Mesenchymal stem cell (in vitro differentiated cells and primary cell): ENCODE measurements at regions not wholly inside any gene's neighbourhood (a gene's known extent, or its start where the extent isn't known, plus 50 kb on each side); places are given as distances from the start of the nearest gene placed in this dataset.

Experiments used
- DNase-seq: peaks from one replicate; pipeline ENCODE4 v3.0.0-alpha.2; 2013
- H2AFZ ChIP-seq: one replicate; pipeline ENCODE4 v1.6.1; 2013; ENCODE audit warnings: low read depth, mild to moderate bottlenecking, control low read depth, inconsistent platforms, low read length, moderate library complexity
- H2AK5ac ChIP-seq: 2 replicates; pipeline ENCODE4 v1.6.1; 2013; ENCODE audit warnings: low read length, moderate library complexity, mild to moderate bottlenecking, inconsistent platforms; ENCODE audit not compliant: severe bottlenecking
- H2BK120ac ChIP-seq: one replicate; pipeline ENCODE4 v1.6.1; 2013; ENCODE audit warnings: low read depth, mild to moderate bottlenecking, inconsistent platforms, low read length, moderate library complexity
- H2BK12ac ChIP-seq, 2 experiments: one replicate each; pipeline ENCODE4 v1.6.1; 2013; ENCODE audit warnings: inconsistent platforms in 2 of 2, low read length in 2 of 2, mild to moderate bottlenecking in 2 of 2, moderate library complexity in 2 of 2, control low read depth in 1 of 2
- H2BK15ac ChIP-seq: one replicate; pipeline ENCODE4 v1.6.1; 2013; ENCODE audit warnings: mild to moderate bottlenecking, low read depth, inconsistent platforms; ENCODE audit not compliant: poor library complexity, severe bottlenecking
- H2BK5ac ChIP-seq: 2 replicates; pipeline ENCODE4 v1.6.1; 2013; ENCODE audit warnings: low read depth, mild to moderate bottlenecking, low read length, control low read depth, inconsistent platforms; ENCODE audit not compliant: poor library complexity, severe bottlenecking
- H3K14ac ChIP-seq, 2 experiments: one replicate each; pipeline ENCODE4 v1.6.1; 2013; ENCODE audit warnings: inconsistent platforms in 2 of 2, low read length in 2 of 2, control low read depth in 1 of 2, mild to moderate bottlenecking in 1 of 2, moderate library complexity in 1 of 2
- H3K18ac ChIP-seq, 2 experiments: one replicate each; pipeline ENCODE4 v1.6.1; 2013; ENCODE audit warnings: inconsistent platforms in 2 of 2, low read length in 2 of 2, control low read depth in 1 of 2, low read depth in 1 of 2, mild to moderate bottlenecking in 1 of 2
- H3K23ac ChIP-seq, 2 experiments: one replicate each; pipeline ENCODE4 v1.6.1; 2013; ENCODE audit warnings: inconsistent platforms in 2 of 2, low read length in 2 of 2, mild to moderate bottlenecking in 2 of 2, moderate library complexity in 2 of 2, control low read depth in 1 of 2
- H3K27ac ChIP-seq: 2 replicates; pipeline ENCODE4 v1.5.1; 2013; ENCODE audit warnings: mild to moderate bottlenecking, moderate library complexity, low read length, control low read depth, inconsistent platforms; ENCODE audit not compliant: poor library complexity, severe bottlenecking
- H3K27me3 ChIP-seq, 2 experiments: 2 replicates each; pipeline versions ENCODE4 v1.6.1 to v1.7.0; 2013; ENCODE audit warnings: low read length in 2 of 2, mild to moderate bottlenecking in 2 of 2, moderate library complexity in 2 of 2, control low read depth in 1 of 2, inconsistent platforms in 1 of 2; ENCODE audit not compliant: control insufficient read depth in 1 of 2, insufficient read depth in 1 of 2
- H3K36me3 ChIP-seq, 2 experiments: 2 replicates each; pipeline versions ENCODE4 v1.6.1 to v1.7.0; 2013; ENCODE audit warnings: low read length in 2 of 2, control low read depth in 1 of 2, inconsistent platforms in 1 of 2, low read depth in 1 of 2, mild to moderate bottlenecking in 1 of 2; ENCODE audit not compliant: insufficient read depth in 2 of 2, control insufficient read depth in 1 of 2
- H3K4ac ChIP-seq, 2 experiments: one replicate each; pipeline ENCODE4 v1.6.1; 2013; ENCODE audit warnings: inconsistent platforms in 2 of 2, low read length in 2 of 2, mild to moderate bottlenecking in 2 of 2, moderate library complexity in 2 of 2, control low read depth in 1 of 2, low read depth in 1 of 2
- H3K4me1 ChIP-seq: 2 replicates; pipeline ENCODE4 v1.6.1; 2013; ENCODE audit warnings: low read depth, low read length, control low read depth; ENCODE audit not compliant: control insufficient read depth, insufficient read depth
- H3K4me2 ChIP-seq: 2 replicates; pipeline ENCODE4 v1.6.1; 2013; ENCODE audit warnings: low read length, mild to moderate bottlenecking, inconsistent platforms; ENCODE audit not compliant: poor library complexity, severe bottlenecking
- H3K4me3 ChIP-seq, 2 experiments: 2 replicates each; pipeline versions ENCODE4 v1.5.1 to v1.7.0; 2013; ENCODE audit warnings: low read length in 2 of 2, mild to moderate bottlenecking in 2 of 2, control low read depth in 1 of 2, low read depth in 1 of 2; ENCODE audit not compliant: insufficient read depth in 1 of 2
- H3K79me1 ChIP-seq: replicated peaks from 2 replicates; pipeline ENCODE4 v1.6.1; 2013; ENCODE audit warnings: mild to moderate bottlenecking, control low read depth, low read length, inconsistent platforms; ENCODE audit not compliant: poor library complexity, severe bottlenecking
- H3K9ac ChIP-seq: 2 replicates; pipeline ENCODE4 v1.7.0; 2013; ENCODE audit warnings: mild to moderate bottlenecking, low read length, moderate library complexity
- H3K9me3 ChIP-seq: 2 replicates; pipeline ENCODE4 v1.7.0; 2013; ENCODE audit warnings: mild to moderate bottlenecking, low read length; ENCODE audit not compliant: control insufficient read depth
- H4K8ac ChIP-seq: one replicate; pipeline ENCODE4 v1.6.1; 2013; ENCODE audit warnings: inconsistent platforms, mild to moderate bottlenecking, low read length, moderate library complexity
- H4K91ac ChIP-seq: one replicate; pipeline ENCODE4 v1.6.1; 2013; ENCODE audit warnings: mild to moderate bottlenecking, low read length, inconsistent platforms
- WGBS: methylation state at CpG from one replicate; pipeline ENCODE4 v1.1.7; 2013; ENCODE audit warnings: mixed read lengths; 5-methylcytosine and 5-hydroxymethylcytosine counted together

DNA sequence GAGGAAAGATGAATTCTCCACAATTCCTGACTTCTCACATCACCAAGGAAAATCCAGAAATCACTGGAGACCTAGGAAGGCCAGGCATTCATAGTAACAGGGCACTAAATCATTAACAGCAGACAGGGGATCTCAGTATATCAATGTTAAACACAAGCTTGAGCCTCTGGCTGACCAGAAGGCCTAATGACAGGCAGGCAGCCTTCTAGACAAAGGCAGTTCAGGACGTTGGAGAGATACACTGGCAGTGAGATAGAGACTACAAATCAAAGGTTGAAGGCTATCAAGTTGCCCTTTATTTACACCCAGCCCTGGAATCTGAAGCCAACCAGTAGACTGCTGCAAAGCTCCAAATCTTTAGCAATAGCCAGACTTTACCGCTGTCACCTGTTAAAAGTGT is 422.8 kb upstream of the CCL2 start:
- H3K27ac ChIP-seq, result no peak overlapping the region
- H2BK12ac ChIP-seq, result no peak overlapping the region
- 0% methylated on average over 1 of the region's 2 CpGs for WGBS
- no peak overlapping the region for H2BK120ac ChIP-seq
- H3K4me2 ChIP-seq, result no peak overlapping the region
- no peaks in the 10 kb centered on the region for H3K4me1 ChIP-seq
- no peak overlapping the region for H3K18ac ChIP-seq
- H3K4me3 ChIP-seq, result no peak overlapping the region
- no peak overlapping the region for H2AK5ac ChIP-seq
- H4K8ac ChIP-seq, result no peak overlapping the region
- no peak overlapping the region for H2BK5ac ChIP-seq
- no peak overlapping the region for H3K9ac ChIP-seq
- H3K79me1 ChIP-seq, result no peaks in the 10 kb centered on the region
- DNase-seq, result no peak
- no peaks in the 10 kb centered on the region for H3K9me3 ChIP-seq
- H3K23ac ChIP-seq, result no peak overlapping the region
- H4K91ac ChIP-seq, result no peak overlapping the region
- H3K27me3 ChIP-seq, result no peaks in the 10 kb centered on the region
- H3K14ac ChIP-seq, result no peak overlapping the region
- H2AFZ ChIP-seq, result no peak overlapping the region
- no peak overlapping the region for H3K4ac ChIP-seq
- H3K36me3 ChIP-seq, result no peaks in the 10 kb centered on the region
- H2BK15ac ChIP-seq, result no peak overlapping the region

DNA sequence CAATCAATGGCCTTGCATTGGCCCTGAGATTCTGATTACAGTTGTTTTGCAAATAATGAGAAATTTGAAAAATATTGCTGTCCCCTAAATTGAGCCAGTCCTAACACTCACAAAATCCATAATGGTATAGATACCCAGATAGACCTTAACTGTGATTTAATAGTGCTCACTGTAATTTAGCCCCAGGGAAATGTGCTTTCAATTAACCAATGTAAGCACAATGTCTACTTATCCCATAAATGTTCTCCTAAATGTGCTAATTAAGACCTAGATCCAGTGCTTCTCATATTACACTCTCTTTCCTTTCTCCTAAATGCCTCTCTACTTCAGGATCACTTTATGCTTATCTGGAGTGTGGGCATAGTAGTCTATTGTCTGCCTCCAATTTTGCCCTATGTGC is 417.8 kb upstream of the CCL2 start:
- Histone ChIP-seq H3K27ac (no peak overlapping the region), H4K91ac (no peak overlapping the region), H3K79me1 (no peaks in the 10 kb centered on the region), H3K9me3 (no peaks in the 10 kb centered on the region), H3K4me1 (no peaks in the 10 kb centered on the region), H2BK15ac (no peak overlapping the region), H2BK120ac (no peak overlapping the region), H3K4ac (no peak overlapping the region), H2BK5ac (no peak overlapping the region), H3K4me3 (no peak overlapping the region), H3K27me3 (peaks cover 0 to 6% of the 10 kb centered on the region in 2 experiments), H2BK12ac (no peak overlapping the region), H3K36me3 (no peaks in the 10 kb centered on the region), H3K18ac (no peak overlapping the region), H4K8ac (no peak overlapping the region), H3K23ac (no peak overlapping the region), H3K4me2 (no peak overlapping the region), H2AFZ (no peak overlapping the region), H3K14ac (no peak overlapping the region), H3K9ac (no peak overlapping the region), H2AK5ac (no peak overlapping the region)
- DNase-seq, result no peak

DNA sequence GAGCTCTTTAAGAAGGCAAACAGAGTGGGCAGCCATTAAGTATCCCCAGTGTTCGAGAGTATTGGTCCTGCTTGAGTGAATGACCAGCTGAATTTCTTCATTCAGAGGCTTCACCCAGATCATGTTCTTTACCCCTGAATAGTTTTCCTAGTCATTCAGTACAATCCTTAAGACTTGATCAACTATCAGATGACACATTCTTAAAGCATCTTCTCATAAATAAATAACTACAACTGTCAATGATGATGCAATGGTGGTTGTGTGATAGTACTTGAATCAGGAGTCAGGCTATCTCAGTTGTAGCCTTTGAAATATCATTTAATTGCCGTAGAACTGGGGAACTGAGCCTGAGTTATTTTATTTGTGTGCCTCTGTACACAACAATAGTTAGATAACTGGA is 416.8 kb upstream of the CCL2 start:
- Histone ChIP-seq H4K8ac (no peak overlapping the region), H3K4me3 (no peak overlapping the region)
- 50% methylated on average over 2 of the region's 2 CpGs for WGBS

DNA sequence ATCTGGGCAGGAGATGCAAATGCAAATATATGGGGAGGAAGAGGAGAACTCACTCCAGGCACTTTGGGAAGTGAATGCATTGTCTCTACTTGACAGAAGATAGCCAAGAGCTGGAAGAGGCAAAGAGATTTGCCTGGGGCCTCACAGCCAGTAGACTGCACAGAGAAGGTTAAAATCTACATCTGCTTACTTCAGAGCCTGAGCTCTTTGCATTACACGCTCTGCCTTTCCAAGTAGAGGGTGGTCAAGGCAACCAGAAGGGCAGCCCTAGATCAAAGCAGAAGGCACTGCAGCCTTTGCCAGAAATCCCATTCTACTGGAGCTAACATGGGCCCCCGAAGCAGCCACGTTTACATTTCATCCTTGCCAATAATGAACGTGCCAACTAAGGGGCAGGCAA is 407.2 kb upstream of the CCL2 start:
- Histone ChIP-seq H3K27me3 (no peaks in the 10 kb centered on the region), H2BK15ac (no peak overlapping the region), H2BK12ac (no peak overlapping the region), H3K9me3 (no peaks in the 10 kb centered on the region), H3K4me1 (no peaks in the 10 kb centered on the region), H3K4ac (no peak overlapping the region), H3K14ac (no peak overlapping the region), H4K91ac (no peak overlapping the region), H3K4me3 (no peak overlapping the region), H3K9ac (no peak overlapping the region), H2BK5ac (no peak overlapping the region), H3K79me1 (no peaks in the 10 kb centered on the region), H3K23ac (no peak overlapping the region), H3K27ac (no peak overlapping the region), H3K36me3 (no peaks in the 10 kb centered on the region), H4K8ac (no peak overlapping the region), H2AFZ (no peak overlapping the region), H2BK120ac (no peak overlapping the region), H3K18ac (no peak overlapping the region), H2AK5ac (no peak overlapping the region), H3K4me2 (no peak overlapping the region)
- no peak for DNase-seq
- 78% methylated on average over 2 of the region's 4 CpGs for WGBS

More for the DNA sequence above, 416.8 kb upstream of the CCL2 start:
- Histone ChIP-seq H3K79me1 (no peaks in the 10 kb centered on the region), H2BK120ac (no peak overlapping the region), H3K4me2 (no peak overlapping the region), H2AK5ac (no peak overlapping the region), H4K91ac (no peak overlapping the region), H3K36me3 (no peaks in the 10 kb centered on the region), H3K14ac (no peak overlapping the region), H2BK12ac (no peak overlapping the region), H3K4me1 (no peaks in the 10 kb centered on the region), H2AFZ (no peak overlapping the region), H3K23ac (no peak overlapping the region), H2BK15ac (no peak overlapping the region), H3K4ac (no peak overlapping the region), H3K9me3 (no peaks in the 10 kb centered on the region), H2BK5ac (no peak overlapping the region), H3K18ac (no peak overlapping the region), H3K27me3 (peaks cover 0 to 6% of the 10 kb centered on the region in 2 experiments), H3K27ac (no peak overlapping the region), H3K9ac (no peak overlapping the region)
- no peak for DNase-seq
